HEK293 (cell line): ENCODE measurements at regions not wholly inside any gene's neighbourhood (a gene's known extent, or its start where the extent isn't known, plus 50 kb on each side); places are given as distances from the start of the nearest gene placed in this dataset.

ENCODE experiments used
- CTCF ChIA-PET: fragments of 350-600 bp; formaldehyde crosslinking; extraction: SDS; loops from one replicate; lab custom pipeline; 2021; ENCODE audit warnings: antibody characterized with exemption; lab: Yijun Ruan, JAX
- POLR2A ChIA-PET: fragments of 300-600 bp; formaldehyde crosslinking; extraction: SDS; loops from one replicate; lab custom pipeline; 2020; ENCODE audit warnings: antibody characterized with exemption, inconsistent platforms; lab: Yijun Ruan, JAX
- H3K27ac ChIP-seq: fragments of 200-500 bp; sonication (Bioruptor generic); 2 replicates; pipeline ENCODE4 v1.5.1; 2014; ENCODE audit warnings: low read depth, low read length, control low read depth, inconsistent platforms; ENCODE audit errors: extremely low read depth
- H3K36me3 ChIP-seq, 2 experiments: fragments of 200-500 bp in 1 of 2; sonication (Bioruptor generic) in 1 of 2; 1 replicate in 1 of 2; 2 replicates in 1 of 2; pipeline ENCODE4 v1.5.1; 2014 to 2017; ENCODE audit warnings: inconsistent platforms in 2 of 2, low read length in 2 of 2; ENCODE audit not compliant: control insufficient read depth in 2 of 2, insufficient read depth in 1 of 2
- H3K4me1 ChIP-seq: fragments of 200-500 bp; sonication (Bioruptor generic); 2 replicates; pipeline ENCODE4 v1.5.1; 2014; ENCODE audit warnings: mild to moderate bottlenecking, low read length, inconsistent platforms; ENCODE audit not compliant: control insufficient read depth, insufficient read depth
- H3K4me3 ChIP-seq: 2 replicates; pipeline ENCODE4 v1.5.1; 2011; ENCODE audit warnings: low read depth, mild to moderate bottlenecking, control low read depth, low read length, moderate library complexity
- H3K9me3 ChIP-seq: fragments of 200-500 bp; sonication (Bioruptor generic); 2 replicates; pipeline ENCODE4 v1.5.1; 2014; ENCODE audit warnings: low read depth, low read length, inconsistent platforms; ENCODE audit not compliant: control insufficient read depth, insufficient read depth
- IKZF3 ChIP-seq: fragments of 450-650 bp; IDR thresholded peaks from 2 replicates; pipeline ENCODE4 v1.5.0; 2018; ENCODE audit warnings: missing biosample characterization, mild to moderate bottlenecking, missing genetic modification characterization, moderate library complexity
- OVOL3 ChIP-seq: fragments of 450-650 bp; formaldehyde crosslinking; IDR thresholded peaks from 2 replicates; pipeline ENCODE4 v1.5.1; 2016; ENCODE audit warnings: missing biosample characterization, missing genetic modification characterization
- PATZ1 ChIP-seq: fragments of 450-650 bp; formaldehyde crosslinking; IDR thresholded peaks from 2 replicates; pipeline ENCODE4 v1.5.1; 2016; ENCODE audit warnings: missing biosample characterization, missing genetic modification characterization
- SP3 ChIP-seq: fragments of 450-650 bp; formaldehyde crosslinking; IDR thresholded peaks from 2 replicates; pipeline ENCODE4 v1.5.1; 2016; ENCODE audit warnings: missing biosample characterization, missing genetic modification characterization
- WT1 ChIP-seq: fragments of 450-650 bp; formaldehyde crosslinking; IDR thresholded peaks from 2 replicates; pipeline ENCODE4 v1.5.1; 2016; ENCODE audit warnings: missing biosample characterization, missing genetic modification characterization
- ZBTB20 ChIP-seq: fragments of 450-650 bp; formaldehyde crosslinking; IDR thresholded peaks from 2 replicates; pipeline ENCODE4 v1.5.1; 2016; ENCODE audit warnings: missing biosample characterization, missing genetic modification characterization
- ZNF138 ChIP-seq: fragments of 450-650 bp; formaldehyde crosslinking; IDR thresholded peaks from 2 replicates; pipeline ENCODE4 v1.5.1; 2016; ENCODE audit warnings: missing biosample characterization, missing genetic modification characterization, borderline replicate concordance
- ZNF169 ChIP-seq: fragments of 450-650 bp; formaldehyde crosslinking; IDR thresholded peaks from 2 replicates; pipeline ENCODE4 v1.5.1; 2016; ENCODE audit warnings: missing biosample characterization, missing genetic modification characterization
- ZNF18 ChIP-seq: fragments of 450-650 bp; formaldehyde crosslinking; IDR thresholded peaks from 2 replicates; pipeline ENCODE4 v1.5.1; 2016; ENCODE audit warnings: missing biosample characterization, missing genetic modification characterization
- ZNF184 ChIP-seq: fragments of 450-650 bp; IDR thresholded peaks from 2 replicates; pipeline ENCODE4 v1.5.1; 2018; ENCODE audit warnings: missing biosample characterization, mild to moderate bottlenecking, missing genetic modification characterization
- ZNF335 ChIP-seq: fragments of 450-650 bp; formaldehyde crosslinking; conservative IDR thresholded peaks from 2 replicates; pipeline ENCODE4 v1.5.1; 2016; ENCODE audit warnings: missing biosample characterization, missing genetic modification characterization
- ZNF366 ChIP-seq: fragments of 450-650 bp; formaldehyde crosslinking; conservative IDR thresholded peaks from 2 replicates; pipeline ENCODE4 v1.5.1; 2016; ENCODE audit warnings: missing biosample characterization, missing genetic modification characterization
- ZNF398 ChIP-seq: fragments of 450-650 bp; formaldehyde crosslinking; IDR thresholded peaks from 2 replicates; pipeline ENCODE4 v1.5.1; 2017; ENCODE audit warnings: missing biosample characterization, missing genetic modification characterization
- ZNF449 ChIP-seq: fragments of 450-650 bp; formaldehyde crosslinking; IDR thresholded peaks from 2 replicates; pipeline ENCODE4 v1.5.1; 2017; ENCODE audit warnings: missing biosample characterization, mild to moderate bottlenecking, missing genetic modification characterization, moderate library complexity
- ZNF548 ChIP-seq: fragments of 450-650 bp; formaldehyde crosslinking; IDR thresholded peaks from 2 replicates; pipeline ENCODE4 v1.5.1; 2016; ENCODE audit warnings: missing biosample characterization, missing genetic modification characterization
- ZNF561 ChIP-seq: fragments of 450-650 bp; IDR thresholded peaks from 2 replicates; pipeline ENCODE4 v1.5.1; 2018; ENCODE audit warnings: missing biosample characterization, missing genetic modification characterization, borderline replicate concordance
- ZNF580 ChIP-seq: fragments of 450-650 bp; formaldehyde crosslinking; IDR thresholded peaks from 2 replicates; pipeline ENCODE4 v1.5.1; 2016; ENCODE audit warnings: missing biosample characterization, missing genetic modification characterization
- ZNF585B ChIP-seq: fragments of 450-650 bp; formaldehyde crosslinking; IDR thresholded peaks from 2 replicates; pipeline ENCODE4 v1.5.1; 2016; ENCODE audit warnings: missing biosample characterization, missing genetic modification characterization
- ZNF626 ChIP-seq: fragments of 450-650 bp; sonication (Bioruptor Pico); formaldehyde crosslinking; IDR thresholded peaks from 2 replicates; pipeline ENCODE4 v1.5.1; 2018; ENCODE audit warnings: missing biosample characterization, missing genetic modification characterization, inconsistent platforms
- ZNF701 ChIP-seq: fragments of 450-650 bp; formaldehyde crosslinking; IDR thresholded peaks from 2 replicates; pipeline ENCODE4 v1.5.1; 2016; ENCODE audit warnings: missing biosample characterization, missing genetic modification characterization
- ZNF791 ChIP-seq: fragments of 450-650 bp; formaldehyde crosslinking; IDR thresholded peaks from 2 replicates; pipeline ENCODE4 v1.5.1; 2016; ENCODE audit warnings: missing biosample characterization, missing genetic modification characterization
- ZNF792 ChIP-seq: fragments of 450-650 bp; formaldehyde crosslinking; IDR thresholded peaks from 2 replicates; pipeline ENCODE4 v1.5.1; 2016; ENCODE audit warnings: missing biosample characterization, missing genetic modification characterization
- ZSCAN4 ChIP-seq: fragments of 450-650 bp; formaldehyde crosslinking; IDR thresholded peaks from 2 replicates; pipeline ENCODE4 v1.5.1; 2017; ENCODE audit warnings: missing biosample characterization, missing genetic modification characterization

- TF ChIP-seq ZBTB20 (tag by site-specific recombination) (no peak), WT1 (no peak), ZNF791 (tag by site-specific recombination) (no peak), ZNF701 (no peak), ZNF184 (tag by site-specific recombination) (no peak), ZNF138 (tag by site-specific recombination) (no peak), PATZ1 (tag by site-specific recombination) (no peak)
Measured at GRCh38 chr4:140243278-140243753, 89.3 kb upstream of the MAML3 start (continued).

GRCh38 chr4:140242357-140243277 is 88.6 kb upstream of the MAML3 start:
- H3K27ac ChIP-seq = peak overlapping the region; percentile 8; the same call in 1 of the 2 replicates
- POLR2A ChIA-PET = no interaction called here

GRCh38 chr4:140240237-140240636 is 86.3 kb upstream of the MAML3 start:
- no peak overlapping the region for H3K27ac ChIP-seq
- H3K4me3 ChIP-seq = no peak overlapping the region
- POLR2A ChIA-PET = no interaction called here
- H3K9me3 ChIP-seq = no peaks in the 10 kb centered on the region
- H3K36me3 ChIP-seq = no peaks in the 10 kb centered on the region
- CTCF ChIA-PET = interaction anchor here (0.7 kb wide), 1 partner anchor 13 kb away, joined by 3 read pairs; no protein-coding TSS in a partner anchor
- H3K4me1 ChIP-seq = peaks cover 13% of the 10 kb centered on the region
- TF ChIP-seq ZNF548 (tag by site-specific recombination) (no peak), ZNF626 (tag by site-specific recombination) (no peak), ZNF561 (tag by site-specific recombination) (no peak), OVOL3 (tag by site-specific recombination) (no peak), ZNF398 (no peak), ZNF580 (no peak), ZNF169 (tag by site-specific recombination) (no peak), SP3 (tag by site-specific recombination) (no peak), ZNF449 (tag by site-specific recombination) (no peak), ZNF792 (tag by site-specific recombination) (no peak)

More at GRCh38 chr4:140242357-140243277, 88.6 kb upstream of the MAML3 start:
- H3K9me3 ChIP-seq = no peaks in the 10 kb centered on the region
- peaks cover 8% of the 10 kb centered on the region; the same call in 1 of the 2 replicates for H3K4me1 ChIP-seq
- TF ChIP-seq ZSCAN4 (tag by site-specific recombination) (peak; percentile 89), ZNF366 (tag by site-specific recombination) (peak; percentile 74), ZNF585B (tag by site-specific recombination) (no peak), IKZF3 (tag by site-specific recombination) (no peak), ZNF335 (tag by site-specific recombination) (peak; percentile 40; the same call in 1 of the 2 replicates), ZNF18 (tag by site-specific recombination) (0 out of 2 replicates have a peak, but pooled peaks have one; percentile 35)
- TF ChIP-seq, all 188 proteins: peak for 4
- H3K4me3 ChIP-seq = no peak overlapping the region
- no peaks in the 10 kb centered on the region for H3K36me3 ChIP-seq
- CTCF ChIA-PET = interaction anchor here (0.6 kb wide), 1 partner anchor 193 kb away, joined by 5 read pairs; no protein-coding TSS in a partner anchor
